ENCODE measurements at regions not wholly inside any gene's neighbourhood (a gene's known extent, or its start where the extent isn't known, plus 50 kb on each side); places are given as distances from the start of the nearest gene placed in this dataset.

- Histone ChIP-seq H4K20me1 (ENCODE audit: insufficient read depth, low read length) (no peaks in the 10 kb centered on the region), H3K9me3 (ENCODE audit: low read length) (peaks cover 55% of the 10 kb centered on the region), H3K4me3 (replicated peaks in 1 of 3; ENCODE audit: insufficient read depth in 1 of 3, low read depth in 2 of 3, low read length in 3 of 3) (no peak overlapping the region), H3K4me2 (ENCODE audit: low read depth, low read length) (no peak overlapping the region), H3K9ac (ENCODE audit: insufficient read depth, low read depth, low read length) (no peak overlapping the region), H3K36me3 (replicated peaks in 1 of 2; ENCODE audit: control insufficient read depth in 1 of 2, insufficient read depth in 2 of 2, low read length in 2 of 2) (no peaks in the 10 kb centered on the region), H3K27ac (ENCODE audit: extremely low read length, insufficient read depth, low read length) (no peak overlapping the region), H3K79me2 (ENCODE audit: insufficient read depth, low read length) (no peaks in the 10 kb centered on the region), H2AFZ (ENCODE audit: low read length) (no peak overlapping the region), H3K4me1 (ENCODE audit: insufficient read depth, low read length) (no peaks in the 10 kb centered on the region), H3K27me3 (ENCODE audit: control insufficient read depth in 1 of 2, insufficient read depth in 2 of 2, low read length in 2 of 2) (no peaks in the 10 kb centered on the region)
- 6% methylated on average over 3 of the region's 4 CpGs for WGBS (ENCODE audit: low lambda C conversion rate)
- in situ Hi-C loops (cut with HindIII; ENCODE audit: extremely low pct_ligation_motif_present, low pct_unique_long_range_greater_than_20kb) = no loop called here
- intact Hi-C loops (cut with micrococcal nuclease; ENCODE audit: unreplicated experiment) = no loop called here
- no peak for FAIRE-seq
- TF ChIP-seq KLF11 (CRISPR knock-in tag; IDR thresholded peaks at IDR 0.05) = no peak
- TF ChIP-seq MAFF (IDR thresholded peaks at IDR 0.05; ENCODE audit: low read depth, low read length) = peak; percentile 86
- peak; percentile 81 to 91 for TF ChIP-seq MAFK (conservative IDR thresholded peaks at IDR 0.05 in 1 of 2, IDR thresholded peaks at IDR 0.05 in 1 of 2; ENCODE audit: low read length in 2 of 2)
- TF ChIP-seq GMEB1 (CRISPR knock-in tag; IDR thresholded peaks at IDR 0.05; ENCODE audit: borderline replicate concordance) = no peak
- TF ChIP-seq ZNF598 (CRISPR knock-in tag; IDR thresholded peaks at IDR 0.05; ENCODE audit: borderline replicate concordance) = no peak
- DNase-seq (ENCODE audit: low spot score) = no peak
- CTCF ChIA-PET (ENCODE audit: low intra/inter-chr PET ratio, low total read pairs) = no interaction called here
- ATAC-seq = no peak
- POLR2A ChIA-PET = no interaction called here
- BruUV-seq (replicated peaks) = no TSS peak
Measured at GRCh38 chr4:43586813-43587212, 694.3 kb downstream of the GRXCR1 start.

DNA sequence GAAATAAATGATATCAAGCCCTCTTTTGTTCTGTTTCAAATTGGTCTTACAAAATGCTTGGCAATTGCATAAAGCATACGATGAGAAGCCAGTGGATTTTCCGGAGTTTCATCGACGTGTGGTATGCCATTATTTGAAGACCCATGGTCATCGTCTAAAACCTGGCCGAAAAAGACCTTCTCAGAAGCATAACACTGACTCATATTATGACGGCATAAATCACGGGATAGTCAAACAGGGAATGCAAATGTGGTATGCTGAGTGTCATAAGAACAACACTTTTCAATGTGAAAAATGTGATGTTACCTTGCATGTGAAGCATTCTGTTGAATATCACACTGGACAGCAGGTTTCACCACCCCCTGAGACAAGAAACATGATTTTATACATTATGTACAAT lies 695.2 kb downstream of the GRXCR1 start:
- CTCF ChIA-PET (ENCODE audit: low intra/inter-chr PET ratio, low total read pairs) = no interaction called here
- H3K4me2 ChIP-seq (ENCODE audit: low read depth, low read length) = no peak overlapping the region
- H3K9ac ChIP-seq (ENCODE audit: insufficient read depth, low read depth, low read length) = no peak overlapping the region
- DNase-seq (ENCODE audit: low spot score) (no peak), ATAC-seq (no peak), FAIRE-seq (no peak)
- no peaks in the 10 kb centered on the region for H3K27me3 ChIP-seq (ENCODE audit: control insufficient read depth in 1 of 2, insufficient read depth in 2 of 2, low read length in 2 of 2)
- peaks cover 50% of the 10 kb centered on the region for H3K9me3 ChIP-seq (ENCODE audit: low read length)
- no TSS peak for BruUV-seq (replicated peaks)
- H2AFZ ChIP-seq (ENCODE audit: low read length) = no peak overlapping the region
- H3K79me2 ChIP-seq (ENCODE audit: insufficient read depth, low read length) = no peaks in the 10 kb centered on the region
- intact Hi-C loops (cut with micrococcal nuclease; ENCODE audit: unreplicated experiment) (no loop called here), in situ Hi-C loops (cut with HindIII; ENCODE audit: extremely low pct_ligation_motif_present, low pct_unique_long_range_greater_than_20kb) (no loop called here)
- 32% methylated on average over 8 of the region's 8 CpGs for WGBS (ENCODE audit: low lambda C conversion rate)
- no peaks in the 10 kb centered on the region for H3K4me1 ChIP-seq (ENCODE audit: insufficient read depth, low read length)
- no peaks in the 10 kb centered on the region for H3K36me3 ChIP-seq (replicated peaks in 1 of 2; ENCODE audit: control insufficient read depth in 1 of 2, insufficient read depth in 2 of 2, low read length in 2 of 2)
- no peak overlapping the region for H3K27ac ChIP-seq (ENCODE audit: extremely low read length, insufficient read depth, low read length)
- POLR2A ChIA-PET = no interaction called here
- H3K4me3 ChIP-seq (replicated peaks in 1 of 3; ENCODE audit: insufficient read depth in 1 of 3, low read depth in 2 of 3, low read length in 3 of 3) = no peak overlapping the region
- no peaks in the 10 kb centered on the region for H4K20me1 ChIP-seq (ENCODE audit: insufficient read depth, low read length)
- TF ChIP-seq ZNF737 (CRISPR knock-in tag; IDR thresholded peaks at IDR 0.05; ENCODE audit: borderline replicate concordance) (no peak), ZNF263 (CRISPR knock-in tag; IDR thresholded peaks at IDR 0.05) (no peak), HMGXB4 (CRISPR knock-in tag; IDR thresholded peaks at IDR 0.05; ENCODE audit: borderline replicate concordance in 1 of 2, low read depth in 1 of 2) (no peak), TAF15 (IDR thresholded peaks at IDR 0.05; ENCODE audit: low read depth, low read length, poor library complexity, severe bottlenecking) (no peak), TBX3 (IDR thresholded peaks at IDR 0.05; ENCODE audit: borderline replicate concordance) (no peak), ZNF280B (CRISPR knock-in tag; IDR thresholded peaks at IDR 0.05; ENCODE audit: borderline replicate concordance) (no peak), ZNF619 (CRISPR knock-in tag; IDR thresholded peaks at IDR 0.05) (no peak)
- TF ChIP-seq, protein P1, sequence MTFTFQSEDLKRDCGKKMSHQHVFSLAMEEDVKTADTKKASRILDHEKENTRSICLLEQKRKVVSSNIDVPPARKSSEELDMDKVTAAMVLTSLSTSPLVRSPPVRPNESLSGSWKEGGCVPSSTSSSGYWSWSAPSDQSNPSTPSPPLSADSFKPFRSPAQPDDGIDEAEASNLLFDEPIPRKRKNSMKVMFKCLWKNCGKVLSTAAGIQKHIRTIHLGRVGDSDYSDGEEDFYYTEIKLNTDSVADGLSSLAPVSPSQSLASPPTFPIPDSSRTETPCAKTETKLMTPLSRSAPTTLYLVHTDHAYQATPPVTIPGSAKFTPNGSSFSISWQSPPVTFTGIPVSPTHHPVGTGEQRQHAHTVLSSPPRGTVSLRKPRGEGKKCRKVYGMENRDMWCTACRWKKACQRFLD (CRISPR knock-in tag; IDR thresholded peaks at IDR 0.05; ENCODE audit: borderline replicate concordance) = no peak

Data from HepG2 (cell line).